GM12878 (cell line): ENCODE measurements at regions not wholly inside any gene's neighbourhood (a gene's known extent, or its start where the extent isn't known, plus 50 kb on each side); places are given as distances from the start of the nearest gene placed in this dataset.

Experiments
- BCLAF1 ChIP-seq: fragments of 450-650 bp; IDR thresholded peaks from 2 replicates; pipeline ENCODE4 v1.6.1; 2017; ENCODE audit warnings: antibody characterized with exemption, mild to moderate bottlenecking, moderate library complexity
- CBFB ChIP-seq: IDR thresholded peaks from 2 replicates; pipeline ENCODE4 v1.6.1; 2016; ENCODE audit warnings: antibody characterized with exemption, low read depth
- FOXM1 ChIP-seq: IDR thresholded peaks from 2 replicates; pipeline ENCODE4 v1.6.1; 2012; ENCODE audit warnings: low read depth, mild to moderate bottlenecking, inconsistent platforms, low read length, moderate library complexity
- MYC ChIP-seq: IDR thresholded peaks from 2 replicates; pipeline ENCODE4 v1.6.1; 2011; ENCODE audit warnings: mild to moderate bottlenecking, low read length, moderate library complexity, inconsistent platforms; ENCODE audit not compliant: insufficient read depth, insufficient replicate concordance, insufficient read length, severe bottlenecking
- NFIC ChIP-seq: IDR thresholded peaks from 2 replicates; pipeline ENCODE4 v1.6.1; 2012; ENCODE audit warnings: low read depth, mild to moderate bottlenecking, inconsistent platforms, low read length, moderate library complexity
- NFXL1 ChIP-seq: fragments of 450-650 bp; IDR thresholded peaks from 2 replicates; pipeline ENCODE4 v1.6.1; 2017; ENCODE audit warnings: antibody characterized with exemption, mild to moderate bottlenecking, borderline replicate concordance
- NFYB ChIP-seq: IDR thresholded peaks from 2 replicates; pipeline ENCODE4 v1.6.1; 2011; ENCODE audit warnings: low read depth, mild to moderate bottlenecking, low read length, improper control_type of control experiment, moderate library complexity; ENCODE audit not compliant: insufficient read depth
- POLR2A ChIP-seq: IDR thresholded peaks from 2 replicates; pipeline ENCODE4 v1.6.1; 2011; ENCODE audit warnings: low read depth, mild to moderate bottlenecking, low read length
- RB1 ChIP-seq: fragments of 450-650 bp; formaldehyde crosslinking; IDR thresholded peaks from 2 replicates; pipeline ENCODE4 v1.6.1; 2017; ENCODE audit warnings: mild to moderate bottlenecking, borderline replicate concordance
- RFX5 ChIP-seq: IDR thresholded peaks from 2 replicates; pipeline ENCODE4 v1.6.1; 2011; ENCODE audit warnings: low read depth, low read length, improper control_type of control experiment
- RUNX3 ChIP-seq: IDR thresholded peaks from 2 replicates; pipeline ENCODE4 v1.6.1; 2012; ENCODE audit warnings: low read length, inconsistent platforms
- YBX1 ChIP-seq: fragments of 450-650 bp; IDR thresholded peaks from 2 replicates; pipeline ENCODE4 v1.6.1; 2016; ENCODE audit warnings: antibody characterized with exemption
- TF ChIP-seq, protein P1 (sequence below), 3 experiments: IDR thresholded peaks in 2 of 3; conservative IDR thresholded peaks in 1 of 3; 2 replicates each; pipeline ENCODE4 v1.5.1; 2011; ENCODE audit warnings: low read depth in 3 of 3, low read length in 3 of 3, mild to moderate bottlenecking in 3 of 3, control low read depth in 2 of 3, moderate library complexity in 2 of 3, inconsistent platforms in 1 of 3, mixed read lengths in 1 of 3; ENCODE audit not compliant: control insufficient read depth in 2 of 3, insufficient read depth in 1 of 3; ENCODE audit errors: extremely low read depth in 1 of 3
- TF ChIP-seq, protein P2 (sequence below): fragments of 150-350 bp; IDR thresholded peaks from 2 replicates; pipeline ENCODE4 v1.6.1; 2016; ENCODE audit warnings: low read depth, low read length

DNA sequence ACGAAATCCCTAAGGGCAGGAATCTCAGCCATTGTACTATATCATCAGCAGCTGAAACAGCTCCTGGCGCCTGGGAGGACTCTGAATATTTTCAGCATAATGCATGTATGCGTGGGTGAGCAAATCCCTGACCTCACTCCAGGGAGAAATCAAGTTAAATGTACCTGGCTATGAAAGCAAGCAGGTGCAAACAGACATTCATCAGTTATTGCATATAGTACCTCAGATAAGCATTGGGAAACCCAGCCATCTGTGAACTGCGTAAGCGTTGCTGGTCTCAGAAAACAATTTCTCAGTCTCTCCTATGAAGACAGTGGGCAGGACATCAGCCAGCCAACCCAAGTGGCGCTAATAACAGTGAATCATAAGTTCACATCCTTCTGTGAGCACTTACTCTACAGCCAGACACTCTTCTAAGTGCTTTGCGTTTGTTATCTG, 622.6 kb downstream of the EPM2A start:
- TF ChIP-seq NFIC: no peak
- TF ChIP-seq POLR2A: no peak
- no peak for TF ChIP-seq RB1
- TF ChIP-seq FOXM1: no peak
- no peak for TF ChIP-seq NFYB
- TF ChIP-seq, protein P1, sequence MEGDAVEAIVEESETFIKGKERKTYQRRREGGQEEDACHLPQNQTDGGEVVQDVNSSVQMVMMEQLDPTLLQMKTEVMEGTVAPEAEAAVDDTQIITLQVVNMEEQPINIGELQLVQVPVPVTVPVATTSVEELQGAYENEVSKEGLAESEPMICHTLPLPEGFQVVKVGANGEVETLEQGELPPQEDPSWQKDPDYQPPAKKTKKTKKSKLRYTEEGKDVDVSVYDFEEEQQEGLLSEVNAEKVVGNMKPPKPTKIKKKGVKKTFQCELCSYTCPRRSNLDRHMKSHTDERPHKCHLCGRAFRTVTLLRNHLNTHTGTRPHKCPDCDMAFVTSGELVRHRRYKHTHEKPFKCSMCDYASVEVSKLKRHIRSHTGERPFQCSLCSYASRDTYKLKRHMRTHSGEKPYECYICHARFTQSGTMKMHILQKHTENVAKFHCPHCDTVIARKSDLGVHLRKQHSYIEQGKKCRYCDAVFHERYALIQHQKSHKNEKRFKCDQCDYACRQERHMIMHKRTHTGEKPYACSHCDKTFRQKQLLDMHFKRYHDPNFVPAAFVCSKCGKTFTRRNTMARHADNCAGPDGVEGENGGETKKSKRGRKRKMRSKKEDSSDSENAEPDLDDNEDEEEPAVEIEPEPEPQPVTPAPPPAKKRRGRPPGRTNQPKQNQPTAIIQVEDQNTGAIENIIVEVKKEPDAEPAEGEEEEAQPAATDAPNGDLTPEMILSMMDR (IDR thresholded peaks at IDR 0.05 in 2 of 3, conservative IDR thresholded peaks at IDR 0.05 in 1 of 3; ENCODE audit: control insufficient read depth in 2 of 3, extremely low read depth in 1 of 3, insufficient read depth in 1 of 3, low read depth in 3 of 3, low read length in 3 of 3): no peak
- TF ChIP-seq YBX1: no peak
- TF ChIP-seq RFX5: no peak
- TF ChIP-seq NFXL1: no peak
- TF ChIP-seq CBFB: no peak
- TF ChIP-seq RUNX3: no peak
- TF ChIP-seq, protein P2, sequence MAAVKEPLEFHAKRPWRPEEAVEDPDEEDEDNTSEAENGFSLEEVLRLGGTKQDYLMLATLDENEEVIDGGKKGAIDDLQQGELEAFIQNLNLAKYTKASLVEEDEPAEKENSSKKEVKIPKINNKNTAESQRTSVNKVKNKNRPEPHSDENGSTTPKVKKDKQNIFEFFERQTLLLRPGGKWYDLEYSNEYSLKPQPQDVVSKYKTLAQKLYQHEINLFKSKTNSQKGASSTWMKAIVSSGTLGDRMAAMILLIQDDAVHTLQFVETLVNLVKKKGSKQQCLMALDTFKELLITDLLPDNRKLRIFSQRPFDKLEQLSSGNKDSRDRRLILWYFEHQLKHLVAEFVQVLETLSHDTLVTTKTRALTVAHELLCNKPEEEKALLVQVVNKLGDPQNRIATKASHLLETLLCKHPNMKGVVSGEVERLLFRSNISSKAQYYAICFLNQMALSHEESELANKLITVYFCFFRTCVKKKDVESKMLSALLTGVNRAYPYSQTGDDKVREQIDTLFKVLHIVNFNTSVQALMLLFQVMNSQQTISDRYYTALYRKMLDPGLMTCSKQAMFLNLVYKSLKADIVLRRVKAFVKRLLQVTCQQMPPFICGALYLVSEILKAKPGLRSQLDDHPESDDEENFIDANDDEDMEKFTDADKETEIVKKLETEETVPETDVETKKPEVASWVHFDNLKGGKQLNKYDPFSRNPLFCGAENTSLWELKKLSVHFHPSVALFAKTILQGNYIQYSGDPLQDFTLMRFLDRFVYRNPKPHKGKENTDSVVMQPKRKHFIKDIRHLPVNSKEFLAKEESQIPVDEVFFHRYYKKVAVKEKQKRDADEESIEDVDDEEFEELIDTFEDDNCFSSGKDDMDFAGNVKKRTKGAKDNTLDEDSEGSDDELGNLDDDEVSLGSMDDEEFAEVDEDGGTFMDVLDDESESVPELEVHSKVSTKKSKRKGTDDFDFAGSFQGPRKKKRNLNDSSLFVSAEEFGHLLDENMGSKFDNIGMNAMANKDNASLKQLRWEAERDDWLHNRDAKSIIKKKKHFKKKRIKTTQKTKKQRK: no peak
- no peak for TF ChIP-seq BCLAF1
- no peak for TF ChIP-seq MYC
